Activated CD8-positive, alpha-beta T cell treated with anti-CD3 and anti-CD28 coated beads, Interleukin-2, amount 10 ng/mL, durations not matched to agents 7 days and 5 days (primary cell): ENCODE measurements at regions not wholly inside any gene's neighbourhood (a gene's known extent, or its start where the extent isn't known, plus 50 kb on each side); places are given as distances from the start of the nearest gene placed in this dataset.

ENCODE experiments used
- ATAC-seq: fragments of 150-1000 bp; cut with Tn5 transposase; one replicate; pipeline ENCODE4 v1.10.0; 2021; ENCODE audit warnings: moderate library complexity
- CTCF ChIA-PET: fragments of 350-600 bp; sonication (Branson Sonifier 250); formaldehyde crosslinking; loops from one replicate; lab custom pipeline; 2021; ENCODE audit warnings: antibody characterized with exemption; lab: Charles Lee
- POLR2A ChIA-PET: fragments of 350-600 bp; sonication (Branson Sonifier 250); formaldehyde crosslinking; loops from one replicate; lab custom pipeline; 2021; ENCODE audit warnings: antibody characterized with exemption; lab: Charles Lee
- DNase-seq: peaks from one replicate; pipeline ENCODE4 v3.0.0-alpha.2; 2020
- H3K27ac Mint-ChIP-seq: one replicate; pipeline ENCODE4 v1.8.0; 2021; ENCODE audit warnings: mild to moderate bottlenecking, mixed read lengths
- H3K27me3 Mint-ChIP-seq: one replicate; pipeline ENCODE4 v1.8.0; 2021; ENCODE audit warnings: low read depth, mixed read lengths
- H3K36me3 Mint-ChIP-seq: one replicate; pipeline ENCODE4 v1.8.0; 2021; ENCODE audit warnings: low read depth, mixed read lengths
- H3K4me1 Mint-ChIP-seq: one replicate; pipeline ENCODE4 v1.8.0; 2021; ENCODE audit warnings: low read depth, mixed read lengths
- H3K4me3 Mint-ChIP-seq: one replicate; pipeline ENCODE4 v1.8.0; 2021; ENCODE audit warnings: mild to moderate bottlenecking, mixed read lengths
- H3K9me3 Mint-ChIP-seq: one replicate; pipeline ENCODE4 v1.8.0; 2022; ENCODE audit warnings: mixed read lengths; ENCODE audit not compliant: insufficient read depth

DNA sequence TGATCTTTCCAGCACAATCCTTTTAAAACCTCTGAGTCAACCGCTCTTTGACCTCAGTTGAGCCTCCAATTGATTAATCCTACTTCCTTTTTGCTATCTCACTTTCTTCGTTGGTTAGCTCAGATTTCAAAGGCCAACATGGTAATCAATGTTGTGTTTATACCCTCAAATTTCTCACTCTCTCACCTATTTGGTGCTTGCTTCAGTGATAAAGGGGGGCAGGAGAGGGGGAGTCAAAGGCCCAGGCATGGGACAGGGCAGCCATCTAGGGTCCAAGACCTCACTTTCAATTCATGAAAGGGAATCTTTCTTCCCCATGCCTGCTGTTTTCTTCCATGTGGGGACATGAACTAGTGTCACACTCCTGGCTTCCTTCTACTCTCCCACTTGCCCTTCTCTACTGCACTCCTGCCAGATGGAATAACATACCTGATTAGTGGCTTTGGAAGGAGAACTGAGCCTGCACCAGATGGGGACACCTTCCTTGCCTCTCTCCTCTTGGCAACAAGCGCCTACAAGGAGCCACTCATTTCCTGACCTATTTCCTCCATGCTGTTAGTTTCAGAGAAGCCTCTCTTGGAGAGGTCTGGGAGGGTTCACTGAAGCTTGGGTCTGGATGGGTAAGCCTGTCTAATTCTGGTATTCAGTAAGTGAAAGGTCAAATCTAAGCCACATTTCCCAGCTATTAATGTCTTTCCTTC, 73.3 kb upstream of the ARHGAP29 start:
- DNase-seq, result no peak
- Mint-ChIP-seq H3K4me1 (no peaks in the 10 kb centered on the region), H3K9me3 (no peaks in the 10 kb centered on the region), H3K27ac (no peak overlapping the region), H3K36me3 (no peaks in the 10 kb centered on the region), H3K4me3 (no peak overlapping the region), H3K27me3 (no peaks in the 10 kb centered on the region)
- ATAC-seq, result no peak
- ChIA-PET CTCF (no interaction called here), POLR2A (no interaction called here)

DNA sequence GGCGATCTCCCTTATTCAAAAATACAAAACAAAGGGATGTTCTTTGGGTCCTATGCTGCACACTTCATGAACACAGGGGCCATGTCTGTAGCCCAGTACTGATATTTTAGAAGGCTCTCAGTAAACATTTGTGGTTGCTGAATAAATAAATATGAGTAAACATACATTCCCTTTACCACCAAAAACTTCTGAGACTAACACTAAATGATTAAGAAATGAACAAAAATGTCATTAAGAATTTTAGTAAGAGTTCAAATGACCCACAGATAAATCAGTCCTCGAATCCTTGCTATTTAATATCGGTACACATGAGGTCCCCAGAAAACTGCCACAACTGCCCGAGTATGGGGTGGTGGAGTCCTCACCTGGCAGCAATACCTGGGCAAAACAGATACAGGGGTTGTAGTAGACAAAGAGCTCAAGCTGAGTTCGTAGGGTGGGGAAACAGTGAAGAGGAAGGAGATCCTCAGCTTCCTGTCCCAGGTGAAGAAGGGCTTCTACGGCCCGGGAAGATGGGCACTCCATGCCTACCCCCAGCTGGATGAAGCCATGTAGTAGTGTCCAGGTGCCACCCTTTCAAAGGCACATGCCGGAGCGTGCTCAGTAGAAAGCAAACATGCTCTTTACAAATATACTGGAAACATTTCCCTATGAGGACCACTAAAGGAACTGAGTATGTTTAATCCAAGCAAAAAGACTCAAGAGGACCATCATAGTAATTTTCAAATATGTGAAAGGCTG, 72.6 kb upstream of the ARHGAP29 start:
- ATAC-seq (no peak), DNase-seq (no peak)
- POLR2A ChIA-PET, result no interaction called here
- Mint-ChIP-seq H3K27ac (no peak overlapping the region), H3K4me3 (no peak overlapping the region), H3K9me3 (no peaks in the 10 kb centered on the region), H3K4me1 (no peaks in the 10 kb centered on the region), H3K36me3 (no peaks in the 10 kb centered on the region), H3K27me3 (peaks cover 1% of the 10 kb centered on the region)
- CTCF ChIA-PET, result no interaction called here

DNA sequence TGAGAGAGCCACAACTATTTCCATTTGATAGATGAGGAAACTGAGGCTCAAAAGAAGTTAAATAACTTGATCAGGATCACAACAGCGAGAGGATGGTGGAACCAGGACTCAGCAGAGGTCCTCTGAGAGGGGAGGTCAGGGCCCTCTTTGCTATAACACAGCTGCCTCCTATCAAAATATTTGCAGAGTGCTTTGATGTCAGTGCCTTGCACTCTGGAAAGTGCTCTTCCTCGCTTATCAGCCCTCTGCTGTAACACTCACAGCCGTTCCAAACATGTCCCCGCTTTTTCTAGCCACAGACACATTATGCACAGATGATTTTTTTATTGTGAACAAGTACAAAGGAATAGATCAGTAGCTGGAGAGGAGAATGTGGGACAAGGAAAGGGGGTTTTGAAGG, 71.8 kb upstream of the ARHGAP29 start:
- DNase-seq, result no peak
- H3K9me3 Mint-ChIP-seq, result no peaks in the 10 kb centered on the region
- no peak overlapping the region for H3K4me3 Mint-ChIP-seq
- no peak overlapping the region for H3K27ac Mint-ChIP-seq
- POLR2A ChIA-PET, result no interaction called here
- CTCF ChIA-PET, result no interaction called here
- no peaks in the 10 kb centered on the region for H3K36me3 Mint-ChIP-seq
- ATAC-seq, result no peak
- H3K27me3 Mint-ChIP-seq, result peaks cover 1% of the 10 kb centered on the region
- no peaks in the 10 kb centered on the region for H3K4me1 Mint-ChIP-seq

DNA sequence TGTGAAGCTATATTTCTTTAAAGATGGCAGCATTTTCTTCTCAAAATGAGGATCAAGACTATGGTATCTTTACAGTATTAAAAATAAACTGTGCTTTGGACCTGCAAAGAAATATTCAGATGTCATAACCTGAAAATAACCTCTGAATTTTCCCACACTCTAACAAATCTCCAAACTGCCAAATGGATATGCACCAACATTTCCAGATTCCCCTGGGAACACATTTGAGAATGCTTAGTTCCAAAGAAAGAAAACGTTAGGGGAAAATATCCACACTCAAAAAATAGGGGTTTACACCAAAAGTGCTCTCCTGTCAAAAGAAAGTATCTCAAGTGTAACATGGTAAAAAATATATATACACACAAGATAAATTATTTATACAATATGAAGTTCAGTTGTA, 69.1 kb upstream of the ARHGAP29 start:
- Mint-ChIP-seq H3K4me1 (no peaks in the 10 kb centered on the region), H3K27ac (no peak overlapping the region), H3K4me3 (no peak overlapping the region), H3K27me3 (peaks cover 1% of the 10 kb centered on the region), H3K36me3 (no peaks in the 10 kb centered on the region), H3K9me3 (no peaks in the 10 kb centered on the region)
- ChIA-PET POLR2A (no interaction called here), CTCF (no interaction called here)
- ATAC-seq (no peak), DNase-seq (no peak)

GRCh38 chr1:94305704-94306103, 68.3 kb upstream of the ARHGAP29 start:
- no peak for ATAC-seq
- POLR2A ChIA-PET, result no interaction called here
- Mint-ChIP-seq H3K4me1 (no peaks in the 10 kb centered on the region), H3K36me3 (no peaks in the 10 kb centered on the region), H3K4me3 (no peak overlapping the region), H3K9me3 (no peaks in the 10 kb centered on the region), H3K27me3 (peaks cover 1% of the 10 kb centered on the region), H3K27ac (no peak overlapping the region)
- CTCF ChIA-PET, result no interaction called here
- no peak for DNase-seq

GRCh38 chr1:94304553-94304952, 67.2 kb upstream of the ARHGAP29 start:
- H3K4me1 Mint-ChIP-seq, result no peaks in the 10 kb centered on the region
- POLR2A ChIA-PET, result no interaction called here
- ATAC-seq (no peak), DNase-seq (no peak)
- H3K27ac Mint-ChIP-seq, result no peak overlapping the region
- no peak overlapping the region for H3K4me3 Mint-ChIP-seq
- H3K36me3 Mint-ChIP-seq, result no peaks in the 10 kb centered on the region
- peaks cover 1% of the 10 kb centered on the region for H3K27me3 Mint-ChIP-seq
- CTCF ChIA-PET, result no interaction called here
- H3K9me3 Mint-ChIP-seq, result no peaks in the 10 kb centered on the region

DNA sequence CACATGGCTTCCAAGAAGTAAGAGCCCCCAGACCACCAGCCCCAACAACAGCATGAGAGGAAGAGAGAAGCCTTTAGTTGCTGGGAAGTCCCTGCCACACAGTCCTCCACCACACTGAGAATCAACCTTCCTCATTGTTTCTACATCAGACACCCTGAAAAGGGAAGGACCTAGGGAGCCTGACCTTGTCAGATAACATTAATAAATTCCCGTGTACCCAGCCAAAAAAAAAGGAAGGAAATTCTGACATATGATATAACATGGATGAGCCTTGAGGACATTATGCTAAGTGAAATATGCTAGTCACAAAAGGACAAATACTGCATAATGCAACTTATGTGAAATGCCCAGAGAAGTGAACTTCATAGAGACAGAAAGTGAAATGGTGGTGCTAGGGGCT, 65.6 kb upstream of the ARHGAP29 start:
- H3K4me1 Mint-ChIP-seq, result no peaks in the 10 kb centered on the region
- no peak overlapping the region for H3K4me3 Mint-ChIP-seq
- no peak for DNase-seq
- peaks cover 5% of the 10 kb centered on the region for H3K27me3 Mint-ChIP-seq
- ChIA-PET CTCF (no interaction called here), POLR2A (no interaction called here)
- no peak overlapping the region for H3K27ac Mint-ChIP-seq
- no peak for ATAC-seq
- no peaks in the 10 kb centered on the region for H3K36me3 Mint-ChIP-seq
- no peaks in the 10 kb centered on the region for H3K9me3 Mint-ChIP-seq

GRCh38 chr1:94302497-94302896, 65.1 kb upstream of the ARHGAP29 start:
- Mint-ChIP-seq H3K36me3 (no peaks in the 10 kb centered on the region), H3K27me3 (peaks cover 5% of the 10 kb centered on the region), H3K4me3 (no peak overlapping the region), H3K9me3 (no peaks in the 10 kb centered on the region), H3K4me1 (no peaks in the 10 kb centered on the region), H3K27ac (no peak overlapping the region)
- DNase-seq (no peak), ATAC-seq (no peak)
- CTCF ChIA-PET, result no interaction called here
- POLR2A ChIA-PET, result no interaction called here

DNA sequence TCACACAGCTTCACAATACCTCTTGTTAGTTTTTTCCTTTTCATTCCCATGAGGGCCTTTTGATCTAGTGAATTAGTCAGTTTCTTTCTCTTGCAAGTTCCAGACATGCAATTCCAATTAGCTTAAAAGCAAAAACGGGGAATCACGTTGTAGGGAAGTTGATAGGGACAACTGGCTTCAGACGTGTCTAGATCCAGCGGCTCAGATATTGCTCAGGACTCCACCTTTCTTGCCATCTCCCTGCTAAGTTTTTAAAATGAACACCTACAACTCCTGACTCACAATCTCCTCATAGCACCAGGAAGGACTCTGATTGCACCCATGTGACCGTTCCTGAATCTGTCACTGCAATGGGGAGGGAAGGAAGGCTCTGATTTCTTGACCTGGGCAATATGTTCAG, 63.8 kb upstream of the ARHGAP29 start:
- peaks cover 5% of the 10 kb centered on the region for H3K27me3 Mint-ChIP-seq
- H3K9me3 Mint-ChIP-seq, result no peaks in the 10 kb centered on the region
- H3K4me3 Mint-ChIP-seq, result no peak overlapping the region
- H3K27ac Mint-ChIP-seq, result no peak overlapping the region
- no peaks in the 10 kb centered on the region for H3K4me1 Mint-ChIP-seq
- ATAC-seq (no peak), DNase-seq (no peak)
- no peaks in the 10 kb centered on the region for H3K36me3 Mint-ChIP-seq
- CTCF ChIA-PET, result no interaction called here
- POLR2A ChIA-PET, result no interaction called here

- ATAC-seq, result no peak
- no peak overlapping the region for H3K4me3 Mint-ChIP-seq
- H3K27me3 Mint-ChIP-seq, result peaks cover 5% of the 10 kb centered on the region
- no peaks in the 10 kb centered on the region for H3K9me3 Mint-ChIP-seq
- H3K4me1 Mint-ChIP-seq, result no peaks in the 10 kb centered on the region
- ChIA-PET POLR2A (no interaction called here), CTCF (no interaction called here)
- no peaks in the 10 kb centered on the region for H3K36me3 Mint-ChIP-seq
- no peak overlapping the region for H3K27ac Mint-ChIP-seq
- DNase-seq, result no peak
These were observed 63.3 kb upstream of the ARHGAP29 start for GRCh38 chr1:94300731-94301130.

DNA sequence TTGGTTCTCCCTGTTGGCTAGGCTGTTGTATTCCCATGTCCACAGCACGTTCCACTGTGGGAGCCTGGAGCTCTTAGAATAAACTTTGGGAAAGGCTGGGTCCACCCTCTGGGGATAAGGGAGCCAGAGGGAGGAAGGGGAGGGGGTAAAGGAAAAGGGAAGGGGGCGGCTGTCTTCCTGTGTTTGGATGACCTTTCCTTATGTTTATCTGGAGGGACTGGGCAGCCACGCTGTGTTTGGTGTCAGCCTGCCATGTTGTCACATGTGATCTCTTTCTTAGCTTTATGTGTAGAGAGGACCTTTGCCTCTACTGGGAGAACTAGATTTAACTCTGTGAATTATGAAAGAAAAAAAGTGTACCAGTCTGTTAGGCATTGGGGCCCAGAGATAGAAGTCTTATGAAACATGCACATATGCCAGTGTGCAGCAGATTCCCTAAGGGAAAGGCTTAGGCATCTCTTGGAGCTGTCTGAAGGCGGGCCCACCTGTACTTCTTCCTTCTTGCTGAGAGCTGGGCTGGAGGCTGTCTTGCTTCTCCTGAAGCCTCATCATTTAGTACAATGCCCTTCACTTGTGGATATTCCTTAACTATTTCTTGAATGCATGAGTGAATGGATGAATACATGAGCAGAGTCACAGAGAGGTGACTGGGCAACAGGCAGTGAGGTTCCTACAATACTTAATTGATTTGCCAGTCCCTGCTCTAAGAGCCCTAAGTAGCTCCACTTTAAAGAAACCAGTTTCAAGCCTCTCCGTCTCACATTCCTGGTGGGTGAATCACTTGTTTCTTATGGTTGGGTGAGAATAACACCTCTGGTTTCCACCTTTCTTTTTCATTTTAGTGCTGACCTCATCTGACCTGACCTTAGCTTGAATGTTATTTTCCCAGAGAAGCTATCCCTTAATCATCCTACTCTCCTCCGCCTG, 62.5 kb upstream of the ARHGAP29 start:
- no peak for ATAC-seq
- CTCF ChIA-PET, result no interaction called here

GRCh38 chr1:94298861-94299260, 61.5 kb upstream of the ARHGAP29 start:
- no peak for DNase-seq
- ChIA-PET CTCF (no interaction called here), POLR2A (no interaction called here)
- H3K4me3 Mint-ChIP-seq, result no peak overlapping the region
- peaks cover 4% of the 10 kb centered on the region for H3K27me3 Mint-ChIP-seq
- H3K27ac Mint-ChIP-seq, result no peak overlapping the region
- no peaks in the 10 kb centered on the region for H3K4me1 Mint-ChIP-seq
- ATAC-seq, result no peak
- H3K36me3 Mint-ChIP-seq, result no peaks in the 10 kb centered on the region
- H3K9me3 Mint-ChIP-seq, result no peaks in the 10 kb centered on the region

More for the DNA sequence above, 62.5 kb upstream of the ARHGAP29 start:
- Mint-ChIP-seq H3K27ac (no peak overlapping the region), H3K4me1 (no peaks in the 10 kb centered on the region), H3K27me3 (peaks cover 4% of the 10 kb centered on the region), H3K4me3 (no peak overlapping the region), H3K9me3 (no peaks in the 10 kb centered on the region), H3K36me3 (no peaks in the 10 kb centered on the region)
- POLR2A ChIA-PET, result no interaction called here
- no peak for DNase-seq
